ENCODE measurements at regions not wholly inside any gene's neighbourhood (a gene's known extent, or its start where the extent isn't known, plus 50 kb on each side); places are given as distances from the start of the nearest gene placed in this dataset.

- TF ChIP-seq CTCF (IDR thresholded peaks at IDR 0.05), result no peak
- no peak for TF ChIP-seq POLR2A (IDR thresholded peaks at IDR 0.05; ENCODE audit: low read length)
- no peak for TF ChIP-seq EP300 (IDR thresholded peaks at IDR 0.05)
- no peak for TF ChIP-seq FOXS1 (CRISPR knock-in tag; IDR thresholded peaks at IDR 0.05)
- TF ChIP-seq JUN (IDR thresholded peaks at IDR 0.05), result no peak
- no peak for TF ChIP-seq TP53 (CRISPR knock-in tag; IDR thresholded peaks at IDR 0.05)
Measured at GRCh38 chr5:155307229-155307628, 293.7 kb downstream of the KIF4B start.

Data from A549 (cell line).